HG02642 (cell line): ENCODE measurements at regions not wholly inside any gene's neighbourhood (a gene's known extent, or its start where the extent isn't known, plus 50 kb on each side); places are given as distances from the start of the nearest gene placed in this dataset.
"Not testable (repeated sequence)": the region's sequence is repeated elsewhere in the genome, so short reads cannot be mapped to it uniquely, and the experiment has no call there.

Experiments used
- ATAC-seq: cut with Tn5 transposase; IDR thresholded peaks from one replicate; pipeline ENCODE4 v1.9.1; 2021; ENCODE audit warnings: mild to moderate bottlenecking; ENCODE audit not compliant: unreplicated experiment, poor library complexity

DNA sequence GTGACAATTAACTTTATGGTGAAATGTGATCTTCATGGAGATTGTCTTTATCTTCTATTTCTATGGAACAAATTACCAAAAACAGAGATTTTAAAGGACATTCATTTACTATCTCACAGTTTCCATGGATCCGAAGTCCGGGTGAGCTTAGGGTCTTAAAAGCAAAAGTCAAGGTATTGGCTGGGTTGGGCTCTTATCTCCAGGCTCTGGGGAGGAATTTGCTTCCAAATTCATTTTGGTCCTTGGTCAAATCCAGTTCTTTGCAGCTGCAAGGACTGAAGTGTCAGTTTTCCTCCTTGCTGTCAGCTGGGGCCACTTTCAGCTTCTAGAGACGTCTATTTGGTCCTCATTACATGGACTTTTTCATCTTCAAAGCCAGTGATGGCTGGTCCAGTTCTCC, 395.8 kb upstream of the MAF start:
- ATAC-seq, result no peak

DNA sequence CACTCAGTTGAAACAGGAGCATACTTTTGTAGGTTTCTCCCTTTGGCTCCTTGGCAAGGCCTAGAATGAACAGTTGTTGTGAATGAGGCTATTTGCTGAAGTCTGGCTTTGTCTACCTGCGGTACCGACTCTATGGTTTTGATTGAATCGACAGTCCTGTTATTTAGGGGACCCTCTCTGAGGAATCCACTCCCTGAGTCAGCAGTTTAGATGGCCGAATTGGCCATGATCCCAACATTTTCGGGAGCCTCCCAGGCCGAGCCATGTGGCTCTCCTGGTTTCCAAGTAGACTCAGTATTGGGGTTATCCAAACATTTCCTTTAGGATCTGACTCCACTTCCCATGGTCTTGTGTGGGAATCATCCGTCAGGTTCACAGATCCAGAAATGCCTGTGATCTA, 394.8 kb upstream of the MAF start:
- ATAC-seq, result no peak

DNA sequence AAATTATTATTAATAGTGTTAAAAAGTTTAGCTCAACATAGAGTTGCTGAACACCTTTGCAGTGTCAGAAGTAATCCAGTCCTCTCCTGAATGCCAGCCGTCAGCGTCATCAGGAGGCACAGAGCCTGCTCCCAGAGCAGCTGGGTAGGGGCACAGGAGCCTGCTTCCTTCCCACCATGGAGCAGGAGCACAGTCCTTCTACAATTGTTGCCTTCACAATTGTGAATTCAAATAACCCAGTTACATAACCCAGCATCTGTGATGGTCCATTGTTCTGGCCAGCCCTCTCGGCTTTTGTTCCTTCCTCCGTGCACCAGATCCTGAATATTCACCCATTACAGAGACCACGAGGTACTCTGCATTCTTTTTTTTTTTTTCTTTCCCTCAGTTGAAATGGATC, 393.9 kb upstream of the MAF start:
- ATAC-seq, result no peak

DNA sequence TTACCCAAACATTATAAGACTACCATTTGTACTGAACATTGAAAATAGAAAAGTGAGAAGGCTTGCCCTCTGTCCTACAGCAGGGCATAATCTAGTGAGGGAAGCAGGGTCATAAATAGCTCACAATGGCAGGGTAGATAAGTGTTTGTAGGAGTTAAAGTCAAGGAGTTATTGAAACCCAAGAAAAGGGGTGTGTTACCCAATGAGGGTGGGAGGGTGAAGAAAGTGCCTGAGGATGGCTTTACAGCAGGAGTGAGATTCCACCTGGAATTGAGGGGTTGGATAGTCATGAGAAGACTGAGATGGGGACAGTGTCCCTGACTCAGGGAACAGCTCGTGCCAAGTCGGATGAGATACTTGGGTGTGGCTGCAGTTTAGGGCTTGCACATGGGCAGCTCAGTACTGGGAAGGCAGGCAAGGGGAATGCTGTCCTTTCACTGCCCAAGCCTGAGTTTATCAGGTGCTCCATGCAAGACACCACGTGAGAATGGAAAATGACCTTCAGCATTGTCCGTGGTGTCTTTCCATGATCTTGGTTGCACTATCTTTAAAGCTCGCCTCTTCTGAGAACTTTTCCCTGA, 393.2 kb upstream of the MAF start:
- no peak for ATAC-seq

DNA sequence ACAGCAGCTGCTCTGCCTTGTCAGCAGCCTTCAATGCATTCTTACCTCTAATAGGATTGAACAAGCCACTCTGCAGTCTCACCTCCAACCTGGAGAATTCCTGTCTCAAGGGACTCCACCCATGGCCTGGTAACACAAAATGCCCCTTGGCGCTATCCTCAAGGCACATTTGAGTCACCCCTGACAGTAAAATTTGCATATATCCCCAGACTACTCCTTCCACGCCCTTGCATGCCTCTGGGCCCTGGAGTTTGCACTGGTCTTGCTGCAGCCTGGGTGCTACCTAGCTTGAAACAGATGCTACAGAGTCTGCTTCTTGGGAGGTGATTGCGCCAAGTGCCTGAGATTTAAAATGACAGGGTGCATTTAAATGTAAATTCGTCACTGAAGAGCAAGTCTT, 391.4 kb upstream of the MAF start:
- ATAC-seq, result no peak

DNA sequence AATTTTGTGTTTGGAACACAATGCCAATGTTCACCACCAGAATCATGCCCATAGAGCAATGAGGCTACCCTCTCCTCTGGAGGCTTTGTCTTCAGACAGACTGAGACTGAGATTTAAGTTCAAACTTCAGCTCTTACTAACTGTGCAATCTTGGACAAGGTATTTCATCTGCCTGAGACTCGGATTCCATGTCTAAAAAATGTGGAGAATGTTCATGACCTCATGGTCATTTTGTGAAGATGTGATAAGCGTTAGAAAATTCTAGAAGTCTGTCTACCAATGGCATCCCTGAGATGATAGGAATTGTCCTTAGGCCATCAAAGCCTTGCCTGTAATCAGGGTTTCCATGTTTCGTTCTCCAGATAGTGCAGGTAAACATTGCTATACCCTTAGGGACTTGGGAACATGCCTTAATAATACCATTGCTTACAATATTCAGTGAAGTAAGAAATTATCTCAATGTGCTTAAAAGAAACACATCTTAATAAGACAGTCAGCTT, 388.2 kb upstream of the MAF start:
- no peak for ATAC-seq

DNA sequence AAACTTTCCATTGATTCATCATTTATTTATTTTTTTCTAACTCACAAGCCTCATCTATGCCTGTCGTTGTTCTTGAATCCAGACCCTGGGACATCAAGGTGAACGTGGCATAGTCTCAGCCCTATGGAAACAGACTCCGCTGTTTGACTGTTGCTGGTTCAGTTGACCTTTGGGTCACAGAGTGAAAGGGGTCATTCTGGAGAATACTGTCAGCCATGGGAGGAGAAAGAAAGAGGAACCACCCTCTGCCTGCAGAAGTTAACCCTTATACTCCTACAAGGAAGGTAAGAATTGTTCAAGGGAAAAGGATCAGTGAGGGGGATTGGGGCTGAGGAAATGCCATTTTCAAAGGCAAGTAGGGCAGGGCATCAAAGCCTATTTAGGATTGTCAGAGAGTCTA, 387.6 kb upstream of the MAF start:
- no peak for ATAC-seq

DNA sequence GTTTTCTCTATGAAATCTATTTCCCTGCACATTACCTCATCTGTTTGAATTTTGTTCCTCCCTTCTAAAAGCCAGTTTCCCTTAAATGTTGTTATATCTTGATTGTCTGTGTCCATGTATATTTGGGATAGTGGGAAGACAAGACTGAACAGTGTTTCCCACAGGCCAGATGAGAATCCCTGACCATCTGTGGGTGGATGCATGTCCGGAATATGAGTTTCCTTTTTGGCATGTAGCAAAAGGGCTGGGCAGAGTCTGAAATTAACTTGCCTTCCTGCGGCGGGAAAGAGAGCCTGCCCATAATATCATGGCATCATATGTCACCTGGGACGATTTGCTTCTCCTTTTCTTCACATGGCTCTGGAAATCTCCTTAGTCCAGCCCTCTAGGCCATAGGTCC, 385.8 kb upstream of the MAF start:
- no peak for ATAC-seq

DNA sequence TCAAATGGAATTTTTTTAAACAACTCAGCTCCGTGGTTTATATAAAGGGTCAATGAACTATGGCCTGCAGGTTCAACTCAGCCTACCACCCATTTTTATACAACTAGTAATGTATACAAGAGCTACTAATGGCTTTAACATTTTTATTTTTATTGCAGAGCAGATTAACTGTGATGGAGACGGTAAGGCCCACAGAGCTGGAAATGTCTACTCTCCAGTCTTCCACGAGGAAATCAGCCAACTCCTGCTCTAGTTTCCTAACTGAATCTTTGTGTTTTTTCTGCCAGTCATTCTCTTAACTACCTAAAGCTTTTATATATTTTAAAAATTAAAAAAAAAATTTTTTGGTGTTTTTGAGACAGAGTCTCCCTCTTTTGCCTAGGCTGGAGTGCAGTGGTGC, 385.1 kb upstream of the MAF start:
- no peak for ATAC-seq

DNA sequence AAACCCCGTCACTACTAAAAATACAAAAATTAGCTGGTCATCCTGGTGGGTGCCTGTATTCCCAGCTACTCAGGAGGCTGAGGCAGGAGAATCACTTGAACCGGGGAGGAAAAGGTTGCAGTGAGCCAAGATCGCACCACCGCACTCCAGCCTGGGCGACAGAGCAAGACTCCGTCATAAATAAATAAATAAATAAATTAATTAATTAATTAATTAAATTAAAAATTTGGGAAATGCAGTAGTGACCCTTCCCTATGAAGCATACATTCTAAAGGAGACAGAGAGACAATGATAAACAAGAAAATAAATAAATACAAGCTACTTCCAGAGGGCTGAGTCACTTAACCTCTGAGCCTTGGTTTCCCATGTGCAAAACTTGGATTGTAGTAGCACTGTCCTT, 383.6 kb upstream of the MAF start:
- not testable (repeated sequence) for ATAC-seq

DNA sequence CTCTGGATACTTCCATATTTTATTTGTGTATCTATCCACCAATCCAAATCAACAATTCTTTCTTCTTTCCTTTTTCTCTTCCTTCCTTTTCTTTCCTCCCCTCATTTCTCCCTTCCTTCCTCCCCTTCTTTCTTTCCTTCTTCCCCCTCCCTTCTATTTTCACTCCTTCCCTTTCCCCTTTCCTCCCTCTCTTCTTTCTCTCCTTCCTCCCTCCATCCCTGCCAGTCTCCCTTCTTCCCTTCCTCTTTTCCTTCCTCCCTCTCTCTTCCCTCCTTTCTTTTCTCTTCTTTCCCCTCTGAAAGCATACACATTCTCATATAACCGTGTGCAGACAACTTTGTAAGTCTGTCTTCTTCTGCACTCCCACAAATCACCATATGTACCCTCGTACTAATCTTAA, 382.3 kb upstream of the MAF start:
- ATAC-seq, result no peak

DNA sequence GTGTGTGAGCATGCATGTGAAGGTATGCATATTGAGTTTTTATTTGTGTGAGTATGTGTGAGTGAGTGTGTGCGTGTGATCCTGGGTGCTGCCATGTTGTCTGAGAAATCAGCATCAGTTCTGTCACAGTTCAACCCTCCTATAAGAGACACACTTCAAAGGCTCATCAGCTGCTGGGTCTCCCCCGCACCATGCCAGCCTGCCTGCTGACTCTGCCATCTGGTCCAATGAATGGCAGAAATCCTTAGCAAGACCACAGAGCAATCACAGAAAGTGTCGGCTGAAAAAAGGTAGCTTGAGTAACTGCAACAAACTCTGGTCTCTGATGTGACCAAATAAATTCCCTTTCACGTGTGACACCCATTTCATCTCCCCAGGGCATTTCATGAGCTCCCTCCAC, 381.8 kb upstream of the MAF start:
- no peak for ATAC-seq

DNA sequence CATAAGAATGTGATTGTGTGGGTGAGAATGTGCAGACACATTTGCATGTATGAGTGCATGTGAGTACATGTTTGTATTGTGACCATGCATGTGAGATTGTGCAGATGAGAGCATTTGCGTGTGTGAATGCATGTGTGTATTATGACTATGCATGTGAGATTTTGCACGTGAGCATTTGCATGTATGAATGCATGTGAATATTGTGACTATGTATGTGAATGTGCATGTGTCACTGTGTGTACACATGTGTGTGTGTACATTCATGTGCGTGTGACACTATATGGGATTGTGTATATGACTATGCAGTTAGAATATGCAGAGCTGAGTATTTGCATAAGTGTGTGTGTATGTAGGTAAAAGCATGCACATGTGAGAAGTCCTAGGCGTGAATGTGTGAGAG, 381.3 kb upstream of the MAF start:
- no peak for ATAC-seq

DNA sequence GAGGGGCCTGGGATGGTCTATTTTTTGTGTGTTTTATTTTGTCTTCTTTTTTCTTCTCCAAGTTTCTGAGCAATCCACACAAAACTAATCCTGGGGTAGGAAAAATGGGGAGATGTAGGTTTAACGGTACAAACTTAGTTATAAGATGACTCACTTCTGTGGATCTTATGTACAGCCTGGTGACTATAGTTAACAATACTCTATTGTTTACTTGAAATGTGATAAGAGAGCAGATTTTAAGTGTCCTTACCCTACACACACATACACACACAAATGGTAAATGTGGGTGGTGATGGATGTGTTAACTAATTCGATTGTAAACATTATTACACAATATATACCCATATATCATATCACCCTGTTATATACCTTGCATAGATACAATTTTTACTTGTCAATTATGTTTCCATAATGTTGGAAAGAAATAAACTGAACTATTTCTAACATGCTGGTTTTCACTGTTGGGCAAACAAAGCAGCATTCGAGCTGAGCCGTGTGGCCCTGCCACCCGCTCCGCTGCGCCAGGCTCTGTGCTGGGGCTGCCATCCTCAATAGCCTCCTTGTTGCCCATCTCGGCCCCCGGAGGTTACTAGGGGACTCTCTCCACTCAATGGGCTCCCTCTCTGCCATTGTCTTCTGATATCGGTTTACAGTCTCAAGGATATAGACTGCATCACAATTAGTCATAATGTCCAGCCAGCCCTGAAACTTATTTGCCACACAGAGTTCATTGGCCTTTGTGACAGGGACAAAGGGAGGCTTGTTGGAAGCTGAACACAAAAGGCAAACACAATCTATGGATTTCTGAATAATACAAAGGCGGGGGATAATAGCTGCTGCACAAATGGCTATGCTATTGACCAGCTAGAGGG, 380.3 kb upstream of the MAF start:
- ATAC-seq, result no peak

DNA sequence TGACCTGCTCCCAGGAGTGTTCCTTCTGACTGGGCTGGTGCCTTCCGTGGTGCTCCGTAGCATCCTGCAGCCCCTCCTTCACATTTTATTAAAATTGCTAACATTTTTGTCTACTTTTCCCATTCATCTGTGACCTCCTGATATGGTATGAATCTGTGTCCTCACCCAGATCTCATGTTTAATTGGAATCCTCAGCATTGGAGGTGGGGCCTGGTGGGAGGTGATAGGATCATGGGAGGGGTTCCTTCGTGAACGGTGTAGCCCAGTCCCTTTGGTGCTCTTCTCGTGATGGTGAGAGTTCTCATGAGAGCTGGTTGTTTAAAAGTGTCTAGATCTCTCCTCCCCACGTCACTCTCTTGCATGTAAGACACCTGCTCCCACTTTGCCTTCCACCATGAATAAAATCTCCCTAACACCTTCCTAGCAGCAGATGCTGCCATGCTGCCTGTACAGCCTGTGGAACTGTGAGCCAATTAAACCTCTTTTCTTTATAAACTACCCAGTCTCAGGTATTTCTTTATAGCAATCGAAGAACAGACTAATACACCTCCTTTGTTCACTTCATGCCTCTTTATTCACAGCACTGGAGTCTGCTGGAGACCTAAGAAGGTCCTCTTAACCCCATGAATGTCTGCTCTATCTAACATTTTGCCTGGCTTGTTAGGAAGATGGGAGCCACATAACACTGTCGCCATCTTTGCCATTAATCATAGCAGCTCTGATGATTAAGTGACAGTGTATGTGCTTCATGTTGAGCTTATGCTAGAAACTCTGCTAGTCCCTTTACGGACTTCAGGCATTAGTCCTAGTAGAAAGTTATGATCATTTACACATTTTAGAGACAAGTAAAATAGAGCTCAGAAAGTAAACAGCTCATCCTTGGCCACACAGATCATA, 377.7 kb upstream of the MAF start:
- ATAC-seq, result no peak

DNA sequence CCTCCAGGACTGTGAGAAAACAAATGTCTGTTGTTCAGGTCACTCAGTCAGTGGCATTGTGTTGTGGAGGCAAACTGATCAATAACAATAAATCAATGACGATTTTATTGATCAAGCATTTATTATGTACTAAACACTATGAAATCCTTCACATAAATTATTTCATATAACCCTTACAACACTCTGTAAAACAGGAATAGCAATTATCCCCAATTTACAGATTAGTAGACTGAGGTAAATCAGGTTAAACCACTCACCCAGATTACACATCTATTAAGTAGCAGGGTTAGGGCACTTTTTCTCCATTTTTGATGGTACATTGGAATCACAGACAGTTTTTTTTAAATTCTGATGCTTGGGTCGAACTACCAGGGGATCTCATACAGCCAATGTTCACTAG, 372.8 kb upstream of the MAF start:
- no peak for ATAC-seq

DNA sequence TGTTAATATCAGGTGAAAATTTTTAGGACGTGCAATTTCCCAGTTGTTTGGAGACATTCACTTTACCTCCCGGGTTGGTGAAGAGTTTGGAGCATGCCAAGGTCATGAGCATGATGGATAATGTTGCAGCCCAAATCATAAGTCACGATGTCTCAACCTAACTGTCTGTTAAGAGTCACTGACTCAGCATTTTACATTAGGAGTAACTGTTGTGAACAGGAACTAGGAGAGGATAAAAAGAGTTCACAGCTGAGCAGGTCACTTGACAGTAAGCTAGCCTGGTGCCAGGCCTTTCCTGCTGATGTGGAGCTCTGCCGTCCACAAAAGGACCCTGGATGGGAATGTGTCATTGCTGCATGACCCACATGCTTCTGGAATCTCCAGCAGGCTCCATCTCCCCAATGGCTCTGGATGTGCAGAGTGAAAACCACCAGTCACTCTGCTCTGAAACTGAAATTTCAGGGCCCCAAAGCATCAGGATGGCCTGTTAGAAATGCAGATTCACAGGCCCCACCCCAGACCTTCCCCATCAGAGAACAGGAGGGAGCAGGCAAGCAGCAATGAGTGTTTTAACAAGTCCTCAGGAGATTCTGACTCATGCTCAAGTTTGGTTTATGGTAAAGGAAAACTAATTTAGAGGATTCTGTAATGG, 371.6 kb upstream of the MAF start:
- ATAC-seq, result no peak

DNA sequence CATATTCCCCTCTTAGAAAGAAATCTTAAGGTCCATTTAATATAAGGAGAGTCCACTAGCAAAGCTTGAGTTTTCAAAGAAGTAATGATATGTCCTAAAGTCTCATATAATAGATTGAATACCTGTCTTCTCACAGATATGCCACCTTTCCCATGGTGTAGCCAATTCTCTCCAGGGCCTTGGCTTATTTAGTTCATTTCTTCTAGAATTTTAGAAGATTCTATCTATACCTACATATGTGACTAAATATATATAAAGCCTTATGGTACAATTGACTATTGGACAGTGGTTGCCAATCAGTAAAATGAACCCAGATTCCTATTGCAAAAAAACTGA, 370.7 kb upstream of the MAF start:
- ATAC-seq, result no peak

DNA sequence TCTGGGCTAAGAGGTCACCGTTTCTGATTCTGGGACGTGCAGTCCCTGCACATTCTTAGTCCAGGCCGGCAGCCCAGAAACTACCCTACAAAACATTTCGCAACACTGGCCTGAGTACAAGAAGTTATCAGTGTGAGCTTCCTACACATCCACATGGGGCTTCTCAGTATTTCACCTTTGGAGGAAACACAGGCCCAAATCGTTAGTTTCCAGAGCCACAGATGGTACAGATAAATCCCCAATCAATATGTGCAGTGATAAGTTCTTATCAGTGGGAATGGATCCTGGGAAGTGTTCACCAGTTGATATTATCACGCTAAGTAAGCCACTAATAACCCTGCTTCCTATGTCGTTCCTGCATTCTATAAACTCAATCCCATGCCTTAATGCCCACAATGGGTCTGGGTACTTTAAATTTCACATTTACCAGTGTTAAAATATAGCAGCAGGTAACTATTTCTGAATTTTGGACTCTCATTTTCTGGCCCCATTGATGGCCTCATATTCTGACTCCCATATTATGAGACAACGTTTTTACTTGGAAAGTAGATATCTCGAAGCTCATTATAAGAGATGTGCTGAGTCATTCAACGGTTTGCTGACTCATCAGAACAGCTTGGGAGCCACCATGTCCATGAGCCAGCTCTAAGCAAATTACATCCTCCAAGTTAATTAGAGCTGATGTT, 370.2 kb upstream of the MAF start:
- no peak for ATAC-seq

DNA sequence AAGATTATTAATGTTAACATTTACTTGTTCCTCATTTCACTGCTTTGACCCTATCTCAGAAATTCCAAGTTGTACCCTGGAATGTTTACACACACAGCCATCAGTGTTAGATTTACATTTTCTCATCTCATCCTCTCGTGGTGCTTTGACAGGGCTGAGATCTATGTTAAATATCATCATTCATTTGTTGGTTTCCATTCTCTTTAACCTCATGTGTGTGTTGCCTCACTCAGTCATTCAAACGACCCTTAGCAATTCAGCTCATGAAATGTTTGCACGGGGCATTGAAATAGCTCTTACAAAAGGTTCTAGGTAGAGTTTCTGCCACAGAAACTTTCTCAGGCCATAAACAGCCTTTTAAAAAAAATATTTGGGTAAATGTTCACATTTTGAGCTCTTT, 369.6 kb upstream of the MAF start:
- ATAC-seq, result no peak
